ENCODE measurements at regions not wholly inside any gene's neighbourhood (a gene's known extent, or its start where the extent isn't known, plus 50 kb on each side); places are given as distances from the start of the nearest gene placed in this dataset.

- Histone ChIP-seq H3K4me1 (no peaks in the 10 kb centered on the region), H3K9me3 (no peaks in the 10 kb centered on the region), H3K27me3 (no peaks in the 10 kb centered on the region), H3K36me3 (no peaks in the 10 kb centered on the region), H3K27ac (no peak overlapping the region), H3K4me3 (no peak overlapping the region)
- DNase-seq (ENCODE audit: low spot score in 2 of 2), result no peak
- TF ChIP-seq POLR2AphosphoS5 (IDR thresholded peaks at IDR 0.05), result no peak
- no peak for TF ChIP-seq CTCF (IDR thresholded peaks at IDR 0.05)
- TF ChIP-seq POLR2A (IDR thresholded peaks at IDR 0.05), result no peak
- intact Hi-C loops (cut with DNase I; ENCODE audit: low total_unique reads), result no loop called here
These were observed 146.3 kb upstream of the CELF4 start for GRCh38 chr18:37711766-37712505.

GRCh38 chr18:37710726-37711125 is 145.1 kb upstream of the CELF4 start:
- intact Hi-C loops (cut with DNase I; ENCODE audit: low total_unique reads), result no loop called here
- no peak for TF ChIP-seq POLR2A (IDR thresholded peaks at IDR 0.05)
- no peak for TF ChIP-seq CTCF (IDR thresholded peaks at IDR 0.05)
- no peak for TF ChIP-seq POLR2AphosphoS5 (IDR thresholded peaks at IDR 0.05)

GRCh38 chr18:37709740-37710139 is 144.1 kb upstream of the CELF4 start:
- no peaks in the 10 kb centered on the region for H3K27me3 ChIP-seq
- no peak overlapping the region for H3K4me3 ChIP-seq
- no peaks in the 10 kb centered on the region for H3K4me1 ChIP-seq
- intact Hi-C loops (cut with DNase I; ENCODE audit: low total_unique reads), result no loop called here
- no peaks in the 10 kb centered on the region for H3K9me3 ChIP-seq
- no peak overlapping the region for H3K27ac ChIP-seq
- TF ChIP-seq CTCF (IDR thresholded peaks at IDR 0.05) (no peak), POLR2A (IDR thresholded peaks at IDR 0.05) (no peak), POLR2AphosphoS5 (IDR thresholded peaks at IDR 0.05) (no peak)
- no peaks in the 10 kb centered on the region for H3K36me3 ChIP-seq
- no peak for DNase-seq (ENCODE audit: low spot score in 2 of 2)

More at GRCh38 chr18:37710726-37711125, 145.1 kb upstream of the CELF4 start:
- Histone ChIP-seq H3K4me1 (no peaks in the 10 kb centered on the region), H3K27me3 (no peaks in the 10 kb centered on the region), H3K9me3 (no peaks in the 10 kb centered on the region), H3K27ac (no peak overlapping the region), H3K4me3 (no peak overlapping the region), H3K36me3 (no peaks in the 10 kb centered on the region)
- DNase-seq (ENCODE audit: low spot score in 2 of 2), result no peak

GRCh38 chr18:37705016-37705415 is 139.4 kb upstream of the CELF4 start:
- TF ChIP-seq POLR2A (IDR thresholded peaks at IDR 0.05) (no peak), CTCF (IDR thresholded peaks at IDR 0.05) (no peak), POLR2AphosphoS5 (IDR thresholded peaks at IDR 0.05) (no peak)
- Histone ChIP-seq H3K27ac (no peak overlapping the region), H3K4me1 (no peaks in the 10 kb centered on the region), H3K36me3 (no peaks in the 10 kb centered on the region), H3K4me3 (no peak overlapping the region), H3K9me3 (no peaks in the 10 kb centered on the region), H3K27me3 (no peaks in the 10 kb centered on the region)
- no peak for DNase-seq (ENCODE audit: low spot score in 2 of 2)
- intact Hi-C loops (cut with DNase I; ENCODE audit: low total_unique reads), result no loop called here

DNA sequence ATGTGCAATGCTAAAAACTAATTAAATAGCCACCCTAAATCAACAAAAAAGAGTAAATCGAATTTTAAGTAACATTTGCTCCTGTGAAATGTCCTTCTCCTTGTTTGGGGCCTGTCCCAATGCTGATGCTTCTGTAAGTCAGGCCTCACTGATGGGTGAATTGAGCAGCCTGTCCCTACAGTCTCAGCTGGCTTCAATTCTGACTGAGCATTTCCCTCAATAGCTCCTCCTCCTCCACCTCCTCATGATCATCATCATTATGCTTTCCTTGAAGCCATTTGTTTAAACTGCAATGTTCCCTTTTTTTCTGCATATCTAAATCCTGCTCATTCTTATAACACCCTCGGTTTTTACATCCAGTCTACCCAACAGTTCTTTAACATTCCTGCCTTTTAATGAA is 137.2 kb upstream of the CELF4 start:
- intact Hi-C loops (cut with DNase I; ENCODE audit: low total_unique reads), result no loop called here
- H3K4me3 ChIP-seq, result no peak overlapping the region

More for the DNA sequence above, 137.2 kb upstream of the CELF4 start:
- no peaks in the 10 kb centered on the region for H3K36me3 ChIP-seq
- no peak for DNase-seq (ENCODE audit: low spot score in 2 of 2)
- H3K27ac ChIP-seq, result no peak overlapping the region
- no peaks in the 10 kb centered on the region for H3K27me3 ChIP-seq
- no peaks in the 10 kb centered on the region for H3K9me3 ChIP-seq
- TF ChIP-seq POLR2A (IDR thresholded peaks at IDR 0.05) (no peak), POLR2AphosphoS5 (IDR thresholded peaks at IDR 0.05) (no peak), CTCF (IDR thresholded peaks at IDR 0.05) (no peak)
- no peaks in the 10 kb centered on the region for H3K4me1 ChIP-seq
